GM21367 (cell line): ENCODE measurements at regions not wholly inside any gene's neighbourhood (a gene's known extent, or its start where the extent isn't known, plus 50 kb on each side); places are given as distances from the start of the nearest gene placed in this dataset.
"Not testable (repeated sequence)": the region's sequence is repeated elsewhere in the genome, so short reads cannot be mapped to it uniquely, and the experiment has no call there.

Experiments
- ATAC-seq: cut with Tn5 transposase; IDR thresholded peaks from one replicate; pipeline ENCODE4 v1.9.1; 2021; ENCODE audit not compliant: unreplicated experiment

- ATAC-seq: no peak
Measured at GRCh38 chrX:63581906-63582305, 203.1 kb downstream of the ARHGEF9 start.

GRCh38 chrX:63581398-63581797 is 203.6 kb downstream of the ARHGEF9 start:
- ATAC-seq: no peak

GRCh38 chrX:63576533-63576932 is 208.5 kb downstream of the ARHGEF9 start:
- no peak for ATAC-seq

- not testable (repeated sequence) for ATAC-seq
Measured at GRCh38 chrX:63575700-63576099, 209.3 kb downstream of the ARHGEF9 start.

- ATAC-seq: no peak
Measured at GRCh38 chrX:63566856-63567255, 215.7 kb upstream of the SPIN4 start.

GRCh38 chrX:63561425-63561824 is 210.3 kb upstream of the SPIN4 start:
- ATAC-seq: no peak

GRCh38 chrX:63560601-63561218 is 209.6 kb upstream of the SPIN4 start:
- peak; percentile 96 for ATAC-seq

GRCh38 chrX:63551856-63552255 is 200.7 kb upstream of the SPIN4 start:
- no peak for ATAC-seq

- ATAC-seq: no peak
Measured at GRCh38 chrX:63530654-63531053, 179.5 kb upstream of the SPIN4 start.

- ATAC-seq: no peak
Measured at GRCh38 chrX:63529961-63530360, 178.8 kb upstream of the SPIN4 start.

GRCh38 chrX:63526863-63527262 is 175.7 kb upstream of the SPIN4 start:
- ATAC-seq: no peak

- ATAC-seq: peak; percentile 47
Measured at GRCh38 chrX:63525491-63525890, 174.4 kb upstream of the SPIN4 start.

GRCh38 chrX:63519368-63519767 is 168.2 kb upstream of the SPIN4 start:
- ATAC-seq: not testable (repeated sequence)

- no peak for ATAC-seq
Measured at GRCh38 chrX:63514569-63515080, 163.5 kb upstream of the SPIN4 start.

GRCh38 chrX:63513825-63514568 is 162.9 kb upstream of the SPIN4 start:
- no peak for ATAC-seq

- no peak for ATAC-seq
Measured at GRCh38 chrX:63511361-63511760, 160.2 kb upstream of the SPIN4 start.

GRCh38 chrX:63508668-63509067 is 157.5 kb upstream of the SPIN4 start:
- no peak for ATAC-seq

- ATAC-seq: no peak
Measured at GRCh38 chrX:63506320-63506719, 155.2 kb upstream of the SPIN4 start.

- ATAC-seq: no peak
Measured at GRCh38 chrX:63503541-63503940, 152.4 kb upstream of the SPIN4 start.

GRCh38 chrX:63488546-63489373 is 137.6 kb upstream of the SPIN4 start:
- no peak for ATAC-seq

GRCh38 chrX:63475200-63475599 is 124.1 kb upstream of the SPIN4 start:
- ATAC-seq: no peak

- no peak for ATAC-seq
Measured at GRCh38 chrX:63471004-63471403, 119.9 kb upstream of the SPIN4 start.
